Thyroid gland (tissue), 4 donors: ENCODE measurements at regions not wholly inside any gene's neighbourhood (a gene's known extent, or its start where the extent isn't known, plus 50 kb on each side); places are given as distances from the start of the nearest gene placed in this dataset.

Experiments used
- POLR2A ChIP-seq, 2 donors: fragments of 450-650 bp; IDR thresholded peaks; one replicate each; pipeline ENCODE4 v1.6.1; 2017; ENCODE audit warnings: antibody characterized with exemption in 2 of 2, mild to moderate bottlenecking in 2 of 2, moderate library complexity in 1 of 2
- TF ChIP-seq, protein P1 (sequence below), 6 experiments: fragments of 200-600 bp in 3 of 6; fragments of 450-650 bp in 3 of 6; sonication (generic) in 3 of 6; IDR thresholded peaks; one replicate each; pipeline ENCODE4 v1.5.1; 2016 to 2019; ENCODE audit warnings: antibody characterized with exemption in 6 of 6, mild to moderate bottlenecking in 2 of 6, inconsistent platforms in 1 of 6, moderate library complexity in 1 of 6

DNA sequence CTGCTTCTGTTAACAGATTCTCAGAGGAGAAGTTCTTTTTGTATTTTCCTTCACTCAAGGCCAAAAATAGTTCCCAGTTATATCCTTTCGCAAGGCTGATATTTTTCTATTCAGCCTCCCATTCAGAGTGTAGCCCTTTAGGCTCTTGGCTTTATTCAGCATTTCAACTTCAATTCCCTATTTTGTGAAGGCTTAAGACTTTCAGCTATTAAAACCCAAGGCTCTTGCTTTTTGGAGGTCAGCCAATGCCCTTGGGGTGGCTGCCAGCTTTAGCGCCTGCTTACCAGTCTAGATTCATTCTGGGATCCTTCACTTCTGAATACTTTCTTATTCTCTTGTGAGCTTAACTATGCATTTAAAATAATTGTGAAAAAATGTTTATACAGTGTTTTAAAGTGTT, 57.3 kb upstream of the ADGRA3 start:
- TF ChIP-seq, protein P1, sequence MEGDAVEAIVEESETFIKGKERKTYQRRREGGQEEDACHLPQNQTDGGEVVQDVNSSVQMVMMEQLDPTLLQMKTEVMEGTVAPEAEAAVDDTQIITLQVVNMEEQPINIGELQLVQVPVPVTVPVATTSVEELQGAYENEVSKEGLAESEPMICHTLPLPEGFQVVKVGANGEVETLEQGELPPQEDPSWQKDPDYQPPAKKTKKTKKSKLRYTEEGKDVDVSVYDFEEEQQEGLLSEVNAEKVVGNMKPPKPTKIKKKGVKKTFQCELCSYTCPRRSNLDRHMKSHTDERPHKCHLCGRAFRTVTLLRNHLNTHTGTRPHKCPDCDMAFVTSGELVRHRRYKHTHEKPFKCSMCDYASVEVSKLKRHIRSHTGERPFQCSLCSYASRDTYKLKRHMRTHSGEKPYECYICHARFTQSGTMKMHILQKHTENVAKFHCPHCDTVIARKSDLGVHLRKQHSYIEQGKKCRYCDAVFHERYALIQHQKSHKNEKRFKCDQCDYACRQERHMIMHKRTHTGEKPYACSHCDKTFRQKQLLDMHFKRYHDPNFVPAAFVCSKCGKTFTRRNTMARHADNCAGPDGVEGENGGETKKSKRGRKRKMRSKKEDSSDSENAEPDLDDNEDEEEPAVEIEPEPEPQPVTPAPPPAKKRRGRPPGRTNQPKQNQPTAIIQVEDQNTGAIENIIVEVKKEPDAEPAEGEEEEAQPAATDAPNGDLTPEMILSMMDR (IDR thresholded peaks at IDR 0.05), result no peak
- no peak for TF ChIP-seq POLR2A (IDR thresholded peaks at IDR 0.05)
